GM12873 (cell line): ENCODE measurements at regions not wholly inside any gene's neighbourhood (a gene's known extent, or its start where the extent isn't known, plus 50 kb on each side); places are given as distances from the start of the nearest gene placed in this dataset.

ENCODE experiments used
- CTCF ChIP-seq: IDR thresholded peaks from 2 replicates; pipeline ENCODE4 v1.5.1; 2012; ENCODE audit warnings: low read depth, mild to moderate bottlenecking, moderate library complexity, low read length, control low read depth; ENCODE audit not compliant: insufficient read depth; ENCODE audit errors: missing control alignments

GRCh38 chr20:63090052-63090451 lies 83.3 kb upstream of the BHLHE23 start:
- TF ChIP-seq CTCF = no peak

- no peak for TF ChIP-seq CTCF
Measured at GRCh38 chr20:63089051-63089907, 82.5 kb upstream of the BHLHE23 start.

GRCh38 chr20:63087872-63088680 lies 81.3 kb upstream of the BHLHE23 start:
- TF ChIP-seq CTCF = no peak

GRCh38 chr20:63087236-63087871 lies 80.6 kb upstream of the BHLHE23 start:
- TF ChIP-seq CTCF = no peak

- no peak for TF ChIP-seq CTCF
Measured at GRCh38 chr20:63086421-63087235, 79.9 kb upstream of the BHLHE23 start.

GRCh38 chr20:63085151-63085861 lies 78.5 kb upstream of the BHLHE23 start:
- no peak for TF ChIP-seq CTCF
